DMS 273 treated with DMSO at 0.1 percent for 48 hours (cell line): ENCODE measurements at regions not wholly inside any gene's neighbourhood (a gene's known extent, or its start where the extent isn't known, plus 50 kb on each side); places are given as distances from the start of the nearest gene placed in this dataset.
"Not testable (repeated sequence)": the region's sequence is repeated elsewhere in the genome, so short reads cannot be mapped to it uniquely, and the experiment has no call there.

Experiments used
- DNase-seq: peaks from one replicate; lab custom pipeline; 2025; lab: John Stamatoyannopoulos, UW

- no peak for DNase-seq
Observed at GRCh38 chr18:77373730-77374445, 124.2 kb downstream of the GALR1 start.

DNA sequence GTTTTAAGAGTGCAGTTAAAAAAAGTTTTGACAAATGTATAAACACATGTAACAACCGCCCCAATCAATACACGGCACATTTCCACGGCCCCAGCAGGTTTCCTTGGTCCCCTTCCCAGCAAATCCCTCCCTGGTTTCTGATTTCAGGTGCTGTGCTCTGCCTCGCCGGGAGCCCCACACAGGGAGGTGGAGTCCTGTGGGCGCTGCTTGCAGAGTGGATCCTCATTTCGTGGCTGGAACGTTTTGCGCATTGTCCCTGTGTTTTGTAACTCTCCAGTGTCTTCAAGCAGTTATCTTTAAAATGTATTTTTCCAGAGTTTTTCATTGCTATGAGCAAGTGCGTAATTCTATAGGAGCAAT, 124.8 kb downstream of the GALR1 start:
- no peak for DNase-seq

GRCh38 chr18:77376043-77376732, 126.5 kb downstream of the GALR1 start:
- no peak for DNase-seq

DNA sequence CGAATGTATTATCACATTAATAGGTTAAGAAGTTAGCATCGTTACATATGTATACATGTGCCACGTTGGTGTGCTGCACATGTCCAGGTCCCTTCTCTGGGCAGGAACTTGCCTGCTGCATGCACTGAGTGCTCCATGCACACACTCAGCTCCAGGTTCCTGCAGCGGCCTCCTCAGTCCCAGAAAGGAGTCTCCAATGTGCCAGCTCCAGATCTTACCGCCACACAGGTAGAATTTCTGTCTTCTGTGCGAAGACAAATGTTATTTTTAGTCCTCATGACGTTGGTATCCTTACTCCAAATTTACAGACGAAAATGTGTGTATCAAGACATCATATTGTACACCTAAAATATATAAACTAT, 127.1 kb downstream of the GALR1 start:
- DNase-seq = no peak

DNA sequence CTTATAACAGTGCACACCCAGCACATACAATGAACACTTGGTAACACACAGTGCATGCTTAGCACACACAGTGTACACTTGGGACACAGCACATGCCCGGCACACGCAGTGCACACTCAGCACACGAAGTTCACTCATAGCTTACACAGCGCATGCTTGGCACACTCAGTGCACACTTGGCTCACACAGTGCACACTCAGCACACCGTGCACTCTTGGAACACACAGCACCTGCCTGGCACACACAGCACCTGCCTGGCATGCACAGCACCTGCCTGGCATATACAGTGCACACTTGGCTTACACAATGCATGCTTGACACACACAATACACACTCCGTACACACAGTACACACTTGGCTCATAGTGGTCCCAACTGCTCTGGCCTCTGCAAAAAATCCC, 128.2 kb downstream of the GALR1 start:
- DNase-seq = no peak

DNA sequence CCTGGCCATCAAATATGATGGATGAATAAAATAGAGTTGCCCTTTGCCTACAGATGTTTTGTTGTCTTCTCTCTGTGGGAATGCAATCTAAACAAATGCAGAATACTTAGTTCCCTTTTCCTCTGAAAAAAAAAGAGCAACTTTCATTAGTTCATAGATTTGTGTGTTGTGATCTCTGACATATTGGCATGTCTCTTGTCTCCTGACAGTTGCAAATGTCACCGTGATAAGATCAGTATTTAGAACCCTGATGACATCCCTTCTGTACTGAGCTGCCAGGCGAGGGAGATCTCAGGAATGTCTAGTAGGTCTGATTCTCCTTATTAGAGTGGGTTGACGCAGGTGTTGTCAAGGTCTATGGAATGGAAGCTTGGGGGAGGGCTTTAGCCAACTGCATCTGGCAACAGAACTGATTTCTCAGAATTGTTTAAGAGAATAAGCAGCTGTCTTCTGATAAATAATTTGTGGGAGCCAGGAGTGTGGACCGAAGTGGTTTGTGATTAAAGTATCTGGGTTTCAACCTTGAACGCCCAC, 130.4 kb downstream of the GALR1 start:
- DNase-seq = no peak

DNA sequence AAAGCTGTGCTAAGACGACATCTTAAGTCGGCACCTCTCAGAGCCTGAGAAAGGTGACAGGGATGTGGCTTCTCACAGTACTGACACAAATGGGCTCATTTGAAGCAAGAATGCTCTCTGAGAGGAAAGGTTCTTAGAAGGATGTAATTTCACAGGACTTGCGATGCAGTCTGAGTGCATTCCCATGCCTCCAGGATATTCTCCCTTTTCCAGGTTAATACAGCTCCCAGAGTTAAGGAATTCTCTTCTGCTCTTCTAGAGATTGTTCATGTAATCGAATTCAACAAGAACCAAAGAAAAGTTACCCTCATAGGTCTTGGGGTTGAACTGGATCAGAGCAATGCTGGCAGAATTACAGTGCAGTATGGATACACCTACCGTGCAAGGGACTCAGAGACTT, 131.0 kb downstream of the GALR1 start:
- no peak for DNase-seq

DNA sequence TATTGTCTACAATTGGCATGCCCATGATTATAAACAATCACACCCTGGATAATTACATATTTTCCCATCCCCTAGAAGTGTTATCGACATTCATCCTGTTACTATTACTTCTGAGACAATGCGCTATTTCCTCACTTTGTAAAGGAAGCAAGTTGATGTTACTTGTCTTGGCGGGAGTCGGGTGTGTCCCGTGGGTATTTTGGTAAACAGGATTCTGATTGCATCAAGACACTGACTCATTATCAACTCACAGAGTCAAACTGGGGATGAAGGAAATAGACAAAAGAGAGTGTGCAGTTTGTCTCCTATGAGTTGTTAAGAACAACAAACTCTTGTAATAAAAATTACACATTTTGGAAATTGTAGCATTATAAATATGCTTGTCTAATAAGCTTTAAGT, 142.7 kb downstream of the GALR1 start:
- no peak for DNase-seq

DNA sequence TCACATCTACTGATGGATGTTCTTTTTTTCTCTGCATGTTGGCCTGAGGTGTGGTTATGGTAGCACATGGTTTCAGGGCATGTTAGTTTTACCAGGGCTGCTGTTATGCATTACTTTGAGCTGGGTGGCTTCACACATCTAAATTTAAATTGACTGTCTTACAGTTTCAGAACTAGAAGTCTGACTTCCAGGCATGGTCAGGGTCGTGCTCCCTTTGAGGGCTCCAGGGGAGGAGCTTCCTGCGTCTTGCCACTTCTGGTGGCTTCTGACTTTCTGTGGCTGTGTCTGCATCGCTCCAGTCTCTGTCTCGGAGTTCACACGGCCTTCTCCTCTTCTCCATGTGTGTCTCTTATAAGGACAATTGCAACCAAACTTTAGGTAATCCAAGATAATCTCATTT, 143.9 kb downstream of the GALR1 start:
- no peak for DNase-seq

GRCh38 chr18:77395953-77396352, 146.3 kb downstream of the GALR1 start:
- DNase-seq = no peak

- DNase-seq = no peak
Observed at GRCh38 chr18:77397056-77397455, 147.4 kb downstream of the GALR1 start.

GRCh38 chr18:77397617-77398016, 148.0 kb downstream of the GALR1 start:
- no peak for DNase-seq

GRCh38 chr18:77400561-77400960, 150.9 kb downstream of the GALR1 start:
- no peak for DNase-seq

DNA sequence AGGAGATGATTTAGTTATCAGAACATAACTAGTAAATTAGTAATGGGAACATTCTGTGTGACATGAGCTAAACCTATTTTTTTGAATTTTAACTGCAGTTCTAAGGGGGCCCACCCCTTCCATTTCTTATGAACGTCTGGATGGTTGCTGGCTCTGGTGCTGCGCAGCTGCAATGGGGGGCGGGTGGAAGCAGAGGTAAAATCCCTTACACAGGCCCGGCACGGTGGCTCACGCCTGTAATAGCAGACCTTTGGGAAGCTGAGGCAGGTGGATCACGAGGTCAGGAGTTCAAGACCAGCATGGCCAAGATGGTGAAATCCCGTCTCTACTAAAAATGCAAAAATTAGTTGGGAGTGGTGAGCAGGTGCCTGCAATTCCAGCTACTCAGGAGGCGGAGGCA, 151.5 kb downstream of the GALR1 start:
- no peak for DNase-seq

GRCh38 chr18:77403969-77404535, 154.4 kb downstream of the GALR1 start:
- no peak for DNase-seq

DNA sequence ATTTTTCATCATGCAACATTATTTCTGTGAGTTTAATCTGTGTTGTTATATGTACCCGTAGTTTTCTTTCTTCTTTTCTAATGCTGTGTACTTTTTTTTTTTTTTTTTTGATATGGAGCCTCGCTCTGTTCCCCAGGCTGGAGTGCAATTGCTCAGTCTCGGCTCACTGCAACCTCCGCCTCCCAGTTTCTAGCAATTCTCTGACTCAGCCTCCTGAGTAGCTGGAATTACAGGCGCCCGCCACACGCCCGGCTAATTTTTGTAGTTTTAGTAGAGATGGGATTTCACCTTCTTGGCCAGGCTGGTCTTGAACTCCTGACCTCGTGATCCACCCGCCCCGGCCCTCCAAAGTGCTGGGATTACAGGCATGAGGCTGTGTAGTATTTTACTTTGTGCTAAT, 155.4 kb downstream of the GALR1 start:
- DNase-seq = no peak

GRCh38 chr18:77407733-77408132, 158.1 kb downstream of the GALR1 start:
- DNase-seq = no peak

DNA sequence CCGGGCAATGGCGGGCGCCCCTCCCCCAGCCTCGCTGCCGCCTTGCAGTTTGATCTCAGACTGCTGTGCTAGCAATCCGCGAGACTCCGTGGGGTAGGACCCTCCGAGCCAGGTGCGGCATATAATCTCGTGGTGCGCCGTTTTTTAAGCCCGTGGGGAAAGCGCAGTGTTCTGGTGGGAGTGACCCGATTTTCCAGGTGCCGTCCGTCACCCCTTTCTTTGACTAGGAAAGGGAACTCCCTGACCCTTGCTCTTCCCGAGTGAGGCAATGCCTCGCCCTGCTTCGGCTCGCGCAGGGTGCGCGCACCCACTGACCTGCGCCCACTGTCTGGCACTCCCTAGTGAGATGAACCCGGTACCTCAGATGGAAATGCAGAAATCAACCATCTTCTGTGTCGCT, 171.9 kb downstream of the GALR1 start:
- not testable (repeated sequence) for DNase-seq

- DNase-seq = no peak
Observed at GRCh38 chr18:77422974-77423867, 173.6 kb downstream of the GALR1 start.

DNA sequence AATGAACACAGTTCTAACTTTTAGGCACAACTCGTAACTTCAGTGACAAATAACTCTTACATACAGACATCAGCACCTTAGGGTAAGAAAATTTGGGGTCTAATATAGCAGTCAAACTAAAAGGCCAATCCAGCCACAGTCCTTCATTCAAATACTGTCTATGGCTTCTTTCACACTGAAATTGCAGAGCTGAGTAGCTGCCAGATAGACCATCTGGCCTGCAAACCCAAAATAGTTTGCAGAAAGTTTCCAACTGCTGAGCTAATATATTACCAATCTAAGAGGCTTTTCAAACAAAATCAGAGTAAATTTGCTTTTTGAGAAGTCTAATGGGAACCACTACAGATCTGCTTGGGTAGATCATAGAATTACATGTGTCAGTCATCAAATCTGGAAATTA, 183.4 kb downstream of the GALR1 start:
- peak; percentile 28 for DNase-seq

DNA sequence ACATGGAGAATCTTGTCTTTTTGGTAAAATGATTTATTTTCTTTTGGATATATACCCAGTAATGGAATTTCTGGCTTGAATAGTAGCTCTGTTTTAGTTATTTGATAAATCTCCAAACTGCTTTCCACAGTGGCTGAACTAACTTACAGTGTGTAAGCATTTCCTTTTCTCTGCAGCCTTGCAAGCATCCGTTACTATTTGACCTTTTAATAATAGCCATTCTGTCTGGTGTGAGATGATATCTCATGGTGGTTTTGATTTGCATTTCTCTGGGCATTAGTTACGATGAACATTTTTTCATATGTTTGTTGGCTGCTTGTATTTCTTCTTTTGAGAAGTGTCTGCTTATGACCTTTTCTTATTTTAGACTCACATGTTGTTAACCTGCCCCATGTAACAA, 190.2 kb downstream of the GALR1 start:
- no peak for DNase-seq

- no peak for DNase-seq
Observed at GRCh38 chr18:77442393-77442792, 192.7 kb downstream of the GALR1 start.
